OCI-LY3 (cell line): ENCODE measurements at regions not wholly inside any gene's neighbourhood (a gene's known extent, or its start where the extent isn't known, plus 50 kb on each side); places are given as distances from the start of the nearest gene placed in this dataset.

Experiments used
- EZH2phosphoT487 ChIP-seq: fragments of 200-600 bp; shearing (Covaris generic); IDR thresholded peaks from 2 replicates; pipeline ENCODE4 v1.6.1; 2018; ENCODE audit warnings: antibody characterized with exemption, mixed run types, low read depth
- TF ChIP-seq, protein P1 (sequence below): fragments of 200-600, 300-600 bp; sonication (generic); IDR thresholded peaks from 2 replicates; pipeline ENCODE4 v1.5.1; 2014; ENCODE audit warnings: antibody characterized with exemption, low read length, low read depth

- TF ChIP-seq, protein P1, sequence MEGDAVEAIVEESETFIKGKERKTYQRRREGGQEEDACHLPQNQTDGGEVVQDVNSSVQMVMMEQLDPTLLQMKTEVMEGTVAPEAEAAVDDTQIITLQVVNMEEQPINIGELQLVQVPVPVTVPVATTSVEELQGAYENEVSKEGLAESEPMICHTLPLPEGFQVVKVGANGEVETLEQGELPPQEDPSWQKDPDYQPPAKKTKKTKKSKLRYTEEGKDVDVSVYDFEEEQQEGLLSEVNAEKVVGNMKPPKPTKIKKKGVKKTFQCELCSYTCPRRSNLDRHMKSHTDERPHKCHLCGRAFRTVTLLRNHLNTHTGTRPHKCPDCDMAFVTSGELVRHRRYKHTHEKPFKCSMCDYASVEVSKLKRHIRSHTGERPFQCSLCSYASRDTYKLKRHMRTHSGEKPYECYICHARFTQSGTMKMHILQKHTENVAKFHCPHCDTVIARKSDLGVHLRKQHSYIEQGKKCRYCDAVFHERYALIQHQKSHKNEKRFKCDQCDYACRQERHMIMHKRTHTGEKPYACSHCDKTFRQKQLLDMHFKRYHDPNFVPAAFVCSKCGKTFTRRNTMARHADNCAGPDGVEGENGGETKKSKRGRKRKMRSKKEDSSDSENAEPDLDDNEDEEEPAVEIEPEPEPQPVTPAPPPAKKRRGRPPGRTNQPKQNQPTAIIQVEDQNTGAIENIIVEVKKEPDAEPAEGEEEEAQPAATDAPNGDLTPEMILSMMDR = no peak
- TF ChIP-seq EZH2phosphoT487 = no peak
These were observed 432.8 kb upstream of the FMR1 start for GRCh38 chrX:147478899-147479298.
